CD4-positive, alpha-beta T cell treated with Interleukin-15 for 4 hours (primary cell): ENCODE measurements at regions not wholly inside any gene's neighbourhood (a gene's known extent, or its start where the extent isn't known, plus 50 kb on each side); places are given as distances from the start of the nearest gene placed in this dataset.

Experiments used
- DNase-seq: peaks from one replicate; pipeline ENCODE4 v3.0.0-alpha.2; 2020; ENCODE audit warnings: low spot score

GRCh38 chrY:21267164-21267563, 244.0 kb upstream of the RBMY1B start:
- no peak for DNase-seq

- DNase-seq = no peak
These were observed 223.4 kb upstream of the RBMY1B start for GRCh38 chrY:21287769-21288168.

- DNase-seq = no peak
These were observed 222.2 kb upstream of the RBMY1B start for GRCh38 chrY:21288908-21289307.

GRCh38 chrY:21295206-21295605, 215.9 kb upstream of the RBMY1B start:
- no peak for DNase-seq

- DNase-seq = no peak
These were observed 208.9 kb upstream of the RBMY1B start for GRCh38 chrY:21302278-21302677.

- no peak for DNase-seq
These were observed 195.8 kb upstream of the RBMY1B start for GRCh38 chrY:21315366-21315765.
